IMR-90 (cell line): ENCODE measurements at regions not wholly inside any gene's neighbourhood (a gene's known extent, or its start where the extent isn't known, plus 50 kb on each side); places are given as distances from the start of the nearest gene placed in this dataset.

ENCODE experiments used
- ATAC-seq: fragments of 200-7000 bp; cut with Tn5 transposase; 2 replicates; pipeline ENCODE4 v1.9.1; 2020; ENCODE audit warnings: low read depth, mild to moderate bottlenecking, moderate library complexity
- BruUV-seq: library from RNA; stranded (reverse); fragments of 400-500 nt; replicated peaks from 2 replicates; lab custom pipeline; 2021; lab: Mats Ljungman, UMichigan
- CTCF ChIA-PET: fragments of 300-600 bp; formaldehyde crosslinking; extraction: SDS; loops from one replicate; lab custom pipeline; 2021; ENCODE audit warnings: antibody characterized with exemption; lab: Yijun Ruan, JAX
- POLR2A ChIA-PET: fragments of 300-600 bp; sonication (Branson Sonifier 250); formaldehyde crosslinking; loops from one replicate; lab custom pipeline; 2022; ENCODE audit warnings: antibody characterized with exemption; ENCODE audit not compliant: unreplicated experiment; lab: Charles Lee
- DNase-seq: peaks from one replicate; pipeline ENCODE4 v3.0.0; 2013
- H2AFZ ChIP-seq: replicated peaks from 2 replicates; pipeline ENCODE3; 2013; ENCODE audit warnings: low read length, mild to moderate bottlenecking; ENCODE audit not compliant: poor library complexity
- H2AK5ac ChIP-seq: 2 replicates; pipeline ENCODE4 v1.6.1; 2013; ENCODE audit warnings: low read depth, low read length, inconsistent platforms
- H2AK9ac ChIP-seq: replicated peaks from 2 replicates; pipeline ENCODE3; 2013; ENCODE audit warnings: mild to moderate bottlenecking, low read depth, low read length, moderate library complexity; ENCODE audit not compliant: poor library complexity
- H2BK120ac ChIP-seq: 2 replicates; pipeline ENCODE4 v1.6.1; 2013; ENCODE audit warnings: low read depth, low read length, inconsistent platforms
- H2BK15ac ChIP-seq: 3 replicates; pipeline ENCODE4 v1.6.1; 2013; ENCODE audit warnings: low read depth, low read length, inconsistent platforms
- H2BK20ac ChIP-seq: 2 replicates; pipeline ENCODE4 v1.6.1; 2013; ENCODE audit warnings: low read depth, mild to moderate bottlenecking, inconsistent platforms, low read length, moderate library complexity
- H2BK5ac ChIP-seq: 2 replicates; pipeline ENCODE4 v1.6.1; 2013; ENCODE audit warnings: mild to moderate bottlenecking, low read depth, low read length, inconsistent platforms; ENCODE audit not compliant: poor library complexity, severe bottlenecking
- H3K14ac ChIP-seq: replicated peaks from 2 replicates; pipeline ENCODE4 v1.6.1; 2013; ENCODE audit warnings: low read depth, low read length, inconsistent platforms
- H3K18ac ChIP-seq: 2 replicates; pipeline ENCODE4 v1.6.1; 2013; ENCODE audit warnings: low read depth, low read length, control low read depth
- H3K23ac ChIP-seq: 2 replicates; pipeline ENCODE4 v1.6.1; 2013; ENCODE audit warnings: low read depth, low read length, inconsistent platforms
- H3K27ac ChIP-seq: 2 replicates; pipeline ENCODE4 v1.5.1; 2013; ENCODE audit warnings: mild to moderate bottlenecking, control low read depth, low read length; ENCODE audit not compliant: insufficient read depth
- H3K27me3 ChIP-seq: 2 replicates; pipeline ENCODE4 v1.6.1; 2013; ENCODE audit warnings: low read length; ENCODE audit not compliant: control insufficient read depth, insufficient read depth
- H3K36me3 ChIP-seq: 2 replicates; pipeline ENCODE4 v1.6.1; 2013; ENCODE audit warnings: low read length, mixed read lengths; ENCODE audit not compliant: control insufficient read depth, insufficient read depth
- H3K4ac ChIP-seq: 2 replicates; pipeline ENCODE4 v1.6.1; 2013; ENCODE audit warnings: low read depth, low read length, inconsistent platforms
- H3K4me1 ChIP-seq: 2 replicates; pipeline ENCODE4 v1.6.1; 2013; ENCODE audit warnings: low read length, mixed read lengths; ENCODE audit not compliant: control insufficient read depth, insufficient read depth
- H3K4me2 ChIP-seq: 2 replicates; pipeline ENCODE4 v1.6.1; 2013; ENCODE audit warnings: low read depth, mild to moderate bottlenecking, control low read depth, low read length, moderate library complexity
- H3K4me3 ChIP-seq: 2 replicates; pipeline ENCODE4 v1.5.1; 2013; ENCODE audit warnings: low read depth, mild to moderate bottlenecking, control low read depth, low read length, moderate library complexity; ENCODE audit not compliant: insufficient read depth
- H3K56ac ChIP-seq: 2 replicates; pipeline ENCODE4 v1.6.1; 2013; ENCODE audit warnings: low read length, inconsistent platforms; ENCODE audit not compliant: insufficient read depth; ENCODE audit errors: extremely low read depth
- H3K79me1 ChIP-seq, 2 experiments: 2 replicates each; pipeline ENCODE4 v1.6.1; 2013; ENCODE audit warnings: low read length in 2 of 2, inconsistent platforms in 1 of 2, low read depth in 1 of 2
- H3K9ac ChIP-seq: 2 replicates; pipeline ENCODE4 v1.6.1; 2013; ENCODE audit warnings: low read depth, low read length, control low read depth
- H3K9me1 ChIP-seq: 2 replicates; pipeline ENCODE4 v1.6.1; 2013; ENCODE audit warnings: low read length, inconsistent platforms; ENCODE audit not compliant: insufficient read depth
- H3K9me3 ChIP-seq: 2 replicates; pipeline ENCODE4 v1.6.1; 2013; ENCODE audit warnings: low read length; ENCODE audit not compliant: control insufficient read depth, insufficient read depth
- H4K20me1 ChIP-seq: 2 replicates; pipeline ENCODE4 v1.6.1; 2013; ENCODE audit warnings: low read length, inconsistent platforms; ENCODE audit not compliant: insufficient read depth
- H4K5ac ChIP-seq: 2 replicates; pipeline ENCODE4 v1.6.1; 2013; ENCODE audit warnings: mild to moderate bottlenecking, low read depth, low read length, control low read depth
- H4K8ac ChIP-seq, 2 experiments: 2 replicates each; pipeline ENCODE4 v1.6.1; 2013; ENCODE audit warnings: low read depth in 2 of 2, low read length in 2 of 2, control low read depth in 1 of 2, inconsistent platforms in 1 of 2
- H4K91ac ChIP-seq: 2 replicates; pipeline ENCODE4 v1.6.1; 2013; ENCODE audit warnings: low read depth, low read length, inconsistent platforms; ENCODE audit not compliant: insufficient read depth
- BHLHE40 ChIP-seq: fragments of 150-350 bp; IDR thresholded peaks from 2 replicates; pipeline ENCODE4 v1.6.1; 2016; ENCODE audit warnings: mild to moderate bottlenecking, low read depth, low read length
- CEBPB ChIP-seq: IDR thresholded peaks from 2 replicates; pipeline ENCODE4 v1.6.1; 2012; ENCODE audit warnings: low read depth, low read length, improper control_type of control experiment
- CHD1 ChIP-seq: IDR thresholded peaks from 2 replicates; pipeline ENCODE4 v1.6.1; 2012; ENCODE audit warnings: low read depth, low read length, improper control_type of control experiment
- CTCF ChIP-seq: conservative IDR thresholded peaks from 2 replicates; pipeline ENCODE4 v1.5.1; 2012; ENCODE audit warnings: mild to moderate bottlenecking, low read depth, low read length, improper control_type of control experiment
- ELK1 ChIP-seq: fragments of 150-350 bp; IDR thresholded peaks from 2 replicates; pipeline ENCODE4 v1.6.1; 2016; ENCODE audit warnings: low read depth, mild to moderate bottlenecking, low read length, moderate library complexity, borderline replicate concordance
- FOS ChIP-seq: fragments of 150-350 bp; IDR thresholded peaks from 2 replicates; pipeline ENCODE4 v1.6.1; 2016; ENCODE audit warnings: low read depth, low read length
- MAFK ChIP-seq: IDR thresholded peaks from 2 replicates; pipeline ENCODE4 v1.6.1; 2012; ENCODE audit warnings: low read depth, low read length, improper control_type of control experiment
- MAZ ChIP-seq: IDR thresholded peaks from 2 replicates; pipeline ENCODE4 v1.6.1; 2012; ENCODE audit warnings: low read depth, mild to moderate bottlenecking, low read length, improper control_type of control experiment, moderate library complexity, borderline replicate concordance
- MXI1 ChIP-seq: IDR thresholded peaks from 2 replicates; pipeline ENCODE4 v1.6.1; 2012; ENCODE audit warnings: low read depth, mild to moderate bottlenecking, low read length, moderate library complexity, borderline replicate concordance
- NFE2L2 ChIP-seq: fragments of 150-350 bp; IDR thresholded peaks from 2 replicates; pipeline ENCODE4 v1.6.1; 2016; ENCODE audit warnings: low read depth, mild to moderate bottlenecking, low read length
- POLR2A ChIP-seq: IDR thresholded peaks from 2 replicates; pipeline ENCODE4 v1.6.1; 2012; ENCODE audit warnings: mild to moderate bottlenecking, low read depth, low read length
- RAD21 ChIP-seq: IDR thresholded peaks from 2 replicates; pipeline ENCODE4 v1.6.1; 2012; ENCODE audit warnings: low read length, improper control_type of control experiment
- RFX5 ChIP-seq: IDR thresholded peaks from 2 replicates; pipeline ENCODE4 v1.8.0; 2012; ENCODE audit warnings: low read depth, mild to moderate bottlenecking, low read length, moderate library complexity
- SMC3 ChIP-seq: fragments of 150-350 bp; IDR thresholded peaks from 2 replicates; pipeline ENCODE4 v1.6.1; 2016; ENCODE audit warnings: low read depth, mild to moderate bottlenecking, antibody characterized with exemption, low read length, moderate library complexity
- USF2 ChIP-seq: fragments of 150-350 bp; IDR thresholded peaks from 2 replicates; pipeline ENCODE4 v1.6.1; 2017; ENCODE audit warnings: mild to moderate bottlenecking, antibody characterized with exemption, low read length, low read depth
- WGBS, 2 experiments: methylation state at CpG; one replicate each; pipeline versions ENCODE4 v1.1.5 to v1.1.7; 2013; ENCODE audit warnings: missing lambda C conversion rate in 2 of 2; ENCODE audit not compliant: insufficient read length in 1 of 2; ENCODE audit errors: extremely low coverage in 2 of 2; 5-methylcytosine and 5-hydroxymethylcytosine counted together
- dilution Hi-C: fragments of 300-500 bp; cut with HindIII; formaldehyde crosslinking; loops from one replicate; pipeline ENCODE4 v1.14.3; 2018; ENCODE audit warnings: low sequenced_read_pairs; ENCODE audit not compliant: unreplicated experiment
- in situ Hi-C: fragments of 300-500 bp; cut with MboI; formaldehyde crosslinking; loops from 3 replicates; pipeline ENCODE4 v1.14.3; 2019; ENCODE audit warnings: low sequenced_read_pairs, inconsistent platforms, mixed read lengths
- intact Hi-C: fragments of 100-400 bp; cut with micrococcal nuclease; formaldehyde crosslinking; loops from 2 replicates; pipeline ENCODE4 v1.10.0; 2022

GRCh38 chr2:179355881-179356280 is 91.2 kb upstream of the SESTD1 start:
- no peak overlapping the region for H3K4me2 ChIP-seq
- ATAC-seq = no peak

More at GRCh38 chr2:179355881-179356280, 91.2 kb upstream of the SESTD1 start:
- no peaks in the 10 kb centered on the region for H4K20me1 ChIP-seq
- H3K9me3 ChIP-seq = no peaks in the 10 kb centered on the region
- POLR2A ChIA-PET = no interaction called here
- no peaks in the 10 kb centered on the region for H3K9me1 ChIP-seq
- no peak for TF ChIP-seq MXI1
- no peak for TF ChIP-seq MAZ
- TF ChIP-seq MAFK = no peak
- no peak for TF ChIP-seq SMC3
- no peak for TF ChIP-seq NFE2L2
- no peak for TF ChIP-seq CTCF
- TF ChIP-seq CHD1 = no peak
- no peak for TF ChIP-seq FOS
- no peak for TF ChIP-seq USF2
- no peak for TF ChIP-seq RAD21
- TF ChIP-seq ELK1 = no peak
- TF ChIP-seq POLR2A = no peak
- TF ChIP-seq RFX5 = no peak
- no peak for TF ChIP-seq BHLHE40
- TF ChIP-seq CEBPB = no peak
- no peak overlapping the region for H3K23ac ChIP-seq
- H4K5ac ChIP-seq = no peak overlapping the region
- no peak overlapping the region for H2AK9ac ChIP-seq
- no peak overlapping the region for H2AK5ac ChIP-seq
- BruUV-seq = no TSS peak
- CTCF ChIA-PET = no interaction called here
- dilution Hi-C loops = no loop called here
- H3K14ac ChIP-seq = no peak overlapping the region
- no peaks in the 10 kb centered on the region for H3K36me3 ChIP-seq
- WGBS, 2 experiments = no CpG with 5 or more reads among the region's 4 CpGs
- H3K18ac ChIP-seq = no peak overlapping the region
- no peak overlapping the region for H3K9ac ChIP-seq
- peaks cover 2% of the 10 kb centered on the region; the same call in 1 of the 2 replicates for H3K27me3 ChIP-seq
- no peak overlapping the region for H3K4me3 ChIP-seq
- no peak overlapping the region for H2BK20ac ChIP-seq
- H2BK5ac ChIP-seq = no peak overlapping the region
- H2AFZ ChIP-seq = no peak overlapping the region
- H2BK15ac ChIP-seq = no peak overlapping the region
- H3K56ac ChIP-seq = no peak overlapping the region
- H3K27ac ChIP-seq = no peak overlapping the region
- H3K4ac ChIP-seq = no peak overlapping the region
- H4K91ac ChIP-seq = no peak overlapping the region
- intact Hi-C loops = loop anchor here (2.0 kb wide), 1 partner anchor 395 kb away; no protein-coding TSS in a partner anchor
- in situ Hi-C loops = no loop called here
- peak; percentile 22 for DNase-seq
- no peaks in the 10 kb centered on the region for H3K4me1 ChIP-seq
- H4K8ac ChIP-seq = no peak overlapping the region
- no peak overlapping the region for H2BK120ac ChIP-seq
- no peaks in the 10 kb centered on the region for H3K79me1 ChIP-seq
